Liver (tissue), 3 donors: ENCODE measurements at regions not wholly inside any gene's neighbourhood (a gene's known extent, or its start where the extent isn't known, plus 50 kb on each side); places are given as distances from the start of the nearest gene placed in this dataset.

ENCODE experiments used
- CTCF ChIP-seq: fragments of 150-350 bp; IDR thresholded peaks from 2 replicates; pipeline ENCODE4 v1.5.1; 2017; ENCODE audit warnings: improper control_type of control experiment, low read depth, low read length; ENCODE audit not compliant: missing input control
- EGR1 ChIP-seq, 2 donors: IDR thresholded peaks; 2 replicates each; pipeline ENCODE4 v1.6.1; 2016 to 2018; ENCODE audit warnings: antibody characterized with exemption in 2 of 2, low read depth in 2 of 2
- FOXA1 ChIP-seq: IDR thresholded peaks from 2 replicates; pipeline ENCODE4 v1.6.1; 2016; ENCODE audit warnings: antibody characterized with exemption
- GABPA ChIP-seq, 2 donors: IDR thresholded peaks in 1 of 2; conservative IDR thresholded peaks in 1 of 2; 2 replicates each; pipeline ENCODE4 v1.6.1; 2016; ENCODE audit warnings: antibody characterized with exemption in 2 of 2, mild to moderate bottlenecking in 1 of 2, moderate library complexity in 1 of 2
- JUND ChIP-seq, 2 donors: IDR thresholded peaks; 2 replicates each; pipeline ENCODE4 v1.6.1; 2016; ENCODE audit warnings: antibody characterized with exemption in 2 of 2
- REST ChIP-seq: IDR thresholded peaks from 2 replicates; pipeline ENCODE4 v1.6.1; 2016; ENCODE audit warnings: antibody characterized with exemption, mild to moderate bottlenecking
- TAF1 ChIP-seq: conservative IDR thresholded peaks from 2 replicates; pipeline ENCODE4 v1.6.1; 2016; ENCODE audit warnings: antibody characterized with exemption, mild to moderate bottlenecking
- donor health status: healthy.
- donor health status: healthy.

GRCh38 chr20:47971058-47971791 lies 185.9 kb upstream of the SULF2 start:
- TF ChIP-seq CTCF, result no peak
- TF ChIP-seq TAF1, result no peak
- TF ChIP-seq JUND (IDR thresholded peaks at IDR 0.05), result no peak
- no peak for TF ChIP-seq REST
- TF ChIP-seq FOXA1, result no peak
- TF ChIP-seq GABPA (IDR thresholded peaks at IDR 0.05 in 1 of 2, conservative IDR thresholded peaks at IDR 0.05 in 1 of 2), result no peak
- TF ChIP-seq EGR1 (IDR thresholded peaks at IDR 0.05; ENCODE audit: low read depth in 2 of 2), result no peak
